ENCODE measurements at regions not wholly inside any gene's neighbourhood (a gene's known extent, or its start where the extent isn't known, plus 50 kb on each side); places are given as distances from the start of the nearest gene placed in this dataset.

DNA sequence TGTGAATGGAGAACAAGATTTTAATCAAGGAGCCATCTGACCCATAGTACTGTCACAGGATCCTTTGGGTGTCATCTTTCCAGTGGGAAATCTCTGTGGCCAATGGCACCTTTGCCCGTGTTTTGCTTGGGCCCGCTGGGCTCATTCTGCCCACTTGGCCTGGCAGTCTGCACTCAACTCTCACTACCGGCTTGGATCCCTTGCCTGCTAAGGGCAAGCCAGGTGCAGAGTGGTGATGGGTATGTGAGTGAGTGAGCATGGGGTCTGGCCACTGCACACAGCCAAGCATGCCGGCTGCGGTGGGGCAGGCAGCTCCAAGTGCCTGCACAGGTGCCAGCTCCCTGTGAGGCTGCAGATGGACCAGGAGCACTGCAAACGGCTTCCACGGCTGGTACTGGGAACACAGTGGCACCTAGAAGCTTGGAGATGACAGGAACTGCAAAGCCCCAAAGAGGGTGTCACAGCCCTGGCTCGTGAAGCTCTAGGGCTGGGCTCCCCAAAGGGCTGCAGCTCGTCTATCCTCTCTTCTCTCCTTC, 454.5 kb downstream of the TMA16 start:
- DNase-seq (ENCODE audit: low spot score), result no peak
- no peaks in the 10 kb centered on the region for H3K27me3 ChIP-seq
- no peak overlapping the region for H3K4me3 ChIP-seq
- H3K27ac ChIP-seq, result no peak overlapping the region
- no peaks in the 10 kb centered on the region for H3K4me1 ChIP-seq
- no peaks in the 10 kb centered on the region for H3K9me3 ChIP-seq
- no peaks in the 10 kb centered on the region for H3K36me3 ChIP-seq
- TF ChIP-seq, protein P1, sequence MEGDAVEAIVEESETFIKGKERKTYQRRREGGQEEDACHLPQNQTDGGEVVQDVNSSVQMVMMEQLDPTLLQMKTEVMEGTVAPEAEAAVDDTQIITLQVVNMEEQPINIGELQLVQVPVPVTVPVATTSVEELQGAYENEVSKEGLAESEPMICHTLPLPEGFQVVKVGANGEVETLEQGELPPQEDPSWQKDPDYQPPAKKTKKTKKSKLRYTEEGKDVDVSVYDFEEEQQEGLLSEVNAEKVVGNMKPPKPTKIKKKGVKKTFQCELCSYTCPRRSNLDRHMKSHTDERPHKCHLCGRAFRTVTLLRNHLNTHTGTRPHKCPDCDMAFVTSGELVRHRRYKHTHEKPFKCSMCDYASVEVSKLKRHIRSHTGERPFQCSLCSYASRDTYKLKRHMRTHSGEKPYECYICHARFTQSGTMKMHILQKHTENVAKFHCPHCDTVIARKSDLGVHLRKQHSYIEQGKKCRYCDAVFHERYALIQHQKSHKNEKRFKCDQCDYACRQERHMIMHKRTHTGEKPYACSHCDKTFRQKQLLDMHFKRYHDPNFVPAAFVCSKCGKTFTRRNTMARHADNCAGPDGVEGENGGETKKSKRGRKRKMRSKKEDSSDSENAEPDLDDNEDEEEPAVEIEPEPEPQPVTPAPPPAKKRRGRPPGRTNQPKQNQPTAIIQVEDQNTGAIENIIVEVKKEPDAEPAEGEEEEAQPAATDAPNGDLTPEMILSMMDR (IDR thresholded peaks at IDR 0.05), result no peak

GRCh38 chr4:163949976-163950601, 455.6 kb downstream of the TMA16 start:
- Histone ChIP-seq H3K9me3 (no peaks in the 10 kb centered on the region), H3K27me3 (no peaks in the 10 kb centered on the region), H3K27ac (no peak overlapping the region), H3K4me1 (no peaks in the 10 kb centered on the region), H3K4me3 (no peak overlapping the region), H3K36me3 (no peaks in the 10 kb centered on the region)
- DNase-seq (ENCODE audit: low spot score), result no peak
- TF ChIP-seq, protein P1 (IDR thresholded peaks at IDR 0.05), result no peak

DNA sequence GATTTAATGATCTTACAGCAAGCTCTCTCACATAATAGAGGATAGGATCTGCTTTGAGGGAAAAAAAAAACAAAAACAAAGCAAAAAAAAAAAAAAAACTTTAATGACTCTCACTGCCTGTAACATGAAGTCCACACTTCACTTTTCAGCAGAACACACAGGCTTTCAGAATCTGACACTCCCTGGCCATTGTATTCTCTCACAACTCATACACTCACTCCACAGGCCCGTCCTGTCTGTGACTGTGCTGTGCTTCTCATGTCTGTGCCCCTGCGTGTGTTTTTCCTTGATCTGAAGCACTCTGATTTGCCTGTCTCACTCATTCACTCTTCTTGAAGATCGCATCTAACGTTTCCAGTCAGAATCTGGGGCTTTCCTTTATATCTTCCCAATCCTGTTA, 460.8 kb downstream of the TMA16 start:
- DNase-seq (ENCODE audit: low spot score), result no peak
- Histone ChIP-seq H3K4me3 (no peak overlapping the region), H3K9me3 (no peaks in the 10 kb centered on the region), H3K4me1 (no peaks in the 10 kb centered on the region), H3K27ac (no peak overlapping the region), H3K27me3 (no peaks in the 10 kb centered on the region), H3K36me3 (no peaks in the 10 kb centered on the region)
- TF ChIP-seq, protein P1 (IDR thresholded peaks at IDR 0.05), result no peak

DNA sequence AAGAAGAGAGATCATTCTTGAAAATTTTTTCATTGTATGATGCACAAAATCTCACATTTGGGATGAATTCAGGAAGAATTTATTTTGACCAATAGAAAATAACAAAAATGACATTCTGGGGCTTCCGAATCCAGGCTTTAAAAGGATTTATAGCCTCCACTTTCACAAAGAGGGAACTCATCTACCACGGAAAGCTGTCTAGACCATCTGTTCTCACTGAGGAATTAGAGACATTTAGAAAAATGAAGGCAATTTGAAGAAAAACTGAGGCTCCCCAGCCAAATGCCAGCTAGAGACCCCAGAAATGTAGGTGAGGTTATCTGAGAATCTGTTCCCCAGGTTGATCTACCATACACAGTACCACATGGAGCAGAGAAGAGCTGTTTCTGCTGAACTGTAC, 464.3 kb downstream of the TMA16 start:
- no peak overlapping the region for H3K27ac ChIP-seq
- TF ChIP-seq, protein P1 (IDR thresholded peaks at IDR 0.05), result no peak
- H3K36me3 ChIP-seq, result no peaks in the 10 kb centered on the region
- no peaks in the 10 kb centered on the region for H3K4me1 ChIP-seq
- no peaks in the 10 kb centered on the region for H3K9me3 ChIP-seq
- no peak for DNase-seq (ENCODE audit: low spot score)
- H3K4me3 ChIP-seq, result no peak overlapping the region
- no peaks in the 10 kb centered on the region for H3K27me3 ChIP-seq

DNA sequence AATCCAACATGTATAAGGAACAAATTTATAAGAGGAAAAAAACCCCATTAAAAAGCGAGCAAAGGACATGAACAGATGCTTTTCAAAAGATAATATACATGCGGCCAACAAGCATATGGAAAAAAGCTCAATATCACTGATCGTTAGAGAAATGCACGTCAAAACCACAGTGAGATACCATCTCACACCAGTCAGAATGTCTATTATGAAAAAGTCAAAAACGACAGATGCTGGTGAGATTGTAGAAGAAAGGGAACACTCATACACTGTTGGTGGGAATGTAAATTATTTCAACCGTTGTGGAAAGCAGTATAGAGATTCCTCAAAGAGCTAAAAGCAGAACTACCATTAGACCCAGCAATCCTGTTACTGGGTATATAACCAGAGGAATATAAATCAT, 465.4 kb downstream of the TMA16 start:
- Histone ChIP-seq H3K27ac (no peak overlapping the region), H3K36me3 (no peaks in the 10 kb centered on the region), H3K4me3 (no peak overlapping the region), H3K9me3 (no peaks in the 10 kb centered on the region), H3K27me3 (no peaks in the 10 kb centered on the region), H3K4me1 (no peaks in the 10 kb centered on the region)
- TF ChIP-seq, protein P1 (IDR thresholded peaks at IDR 0.05), result no peak
- DNase-seq (ENCODE audit: low spot score), result no peak

- Histone ChIP-seq H3K9me3 (no peaks in the 10 kb centered on the region), H3K4me3 (no peak overlapping the region), H3K27ac (no peak overlapping the region), H3K36me3 (no peaks in the 10 kb centered on the region), H3K4me1 (no peaks in the 10 kb centered on the region), H3K27me3 (no peaks in the 10 kb centered on the region)
- no peak for DNase-seq (ENCODE audit: low spot score)
- TF ChIP-seq, protein P1 (IDR thresholded peaks at IDR 0.05), result no peak
Observed at GRCh38 chr4:163966612-163967011, 472.1 kb downstream of the TMA16 start.

Measured in right atrium auricular region (tissue), 2 donors.